ENCODE measurements at regions not wholly inside any gene's neighbourhood (a gene's known extent, or its start where the extent isn't known, plus 50 kb on each side); places are given as distances from the start of the nearest gene placed in this dataset.

- TF ChIP-seq, protein P1, sequence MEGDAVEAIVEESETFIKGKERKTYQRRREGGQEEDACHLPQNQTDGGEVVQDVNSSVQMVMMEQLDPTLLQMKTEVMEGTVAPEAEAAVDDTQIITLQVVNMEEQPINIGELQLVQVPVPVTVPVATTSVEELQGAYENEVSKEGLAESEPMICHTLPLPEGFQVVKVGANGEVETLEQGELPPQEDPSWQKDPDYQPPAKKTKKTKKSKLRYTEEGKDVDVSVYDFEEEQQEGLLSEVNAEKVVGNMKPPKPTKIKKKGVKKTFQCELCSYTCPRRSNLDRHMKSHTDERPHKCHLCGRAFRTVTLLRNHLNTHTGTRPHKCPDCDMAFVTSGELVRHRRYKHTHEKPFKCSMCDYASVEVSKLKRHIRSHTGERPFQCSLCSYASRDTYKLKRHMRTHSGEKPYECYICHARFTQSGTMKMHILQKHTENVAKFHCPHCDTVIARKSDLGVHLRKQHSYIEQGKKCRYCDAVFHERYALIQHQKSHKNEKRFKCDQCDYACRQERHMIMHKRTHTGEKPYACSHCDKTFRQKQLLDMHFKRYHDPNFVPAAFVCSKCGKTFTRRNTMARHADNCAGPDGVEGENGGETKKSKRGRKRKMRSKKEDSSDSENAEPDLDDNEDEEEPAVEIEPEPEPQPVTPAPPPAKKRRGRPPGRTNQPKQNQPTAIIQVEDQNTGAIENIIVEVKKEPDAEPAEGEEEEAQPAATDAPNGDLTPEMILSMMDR (IDR thresholded peaks at IDR 0.05), result no peak
- TF ChIP-seq, protein P2, sequence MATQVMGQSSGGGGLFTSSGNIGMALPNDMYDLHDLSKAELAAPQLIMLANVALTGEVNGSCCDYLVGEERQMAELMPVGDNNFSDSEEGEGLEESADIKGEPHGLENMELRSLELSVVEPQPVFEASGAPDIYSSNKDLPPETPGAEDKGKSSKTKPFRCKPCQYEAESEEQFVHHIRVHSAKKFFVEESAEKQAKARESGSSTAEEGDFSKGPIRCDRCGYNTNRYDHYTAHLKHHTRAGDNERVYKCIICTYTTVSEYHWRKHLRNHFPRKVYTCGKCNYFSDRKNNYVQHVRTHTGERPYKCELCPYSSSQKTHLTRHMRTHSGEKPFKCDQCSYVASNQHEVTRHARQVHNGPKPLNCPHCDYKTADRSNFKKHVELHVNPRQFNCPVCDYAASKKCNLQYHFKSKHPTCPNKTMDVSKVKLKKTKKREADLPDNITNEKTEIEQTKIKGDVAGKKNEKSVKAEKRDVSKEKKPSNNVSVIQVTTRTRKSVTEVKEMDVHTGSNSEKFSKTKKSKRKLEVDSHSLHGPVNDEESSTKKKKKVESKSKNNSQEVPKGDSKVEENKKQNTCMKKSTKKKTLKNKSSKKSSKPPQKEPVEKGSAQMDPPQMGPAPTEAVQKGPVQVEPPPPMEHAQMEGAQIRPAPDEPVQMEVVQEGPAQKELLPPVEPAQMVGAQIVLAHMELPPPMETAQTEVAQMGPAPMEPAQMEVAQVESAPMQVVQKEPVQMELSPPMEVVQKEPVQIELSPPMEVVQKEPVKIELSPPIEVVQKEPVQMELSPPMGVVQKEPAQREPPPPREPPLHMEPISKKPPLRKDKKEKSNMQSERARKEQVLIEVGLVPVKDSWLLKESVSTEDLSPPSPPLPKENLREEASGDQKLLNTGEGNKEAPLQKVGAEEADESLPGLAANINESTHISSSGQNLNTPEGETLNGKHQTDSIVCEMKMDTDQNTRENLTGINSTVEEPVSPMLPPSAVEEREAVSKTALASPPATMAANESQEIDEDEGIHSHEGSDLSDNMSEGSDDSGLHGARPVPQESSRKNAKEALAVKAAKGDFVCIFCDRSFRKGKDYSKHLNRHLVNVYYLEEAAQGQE (IDR thresholded peaks at IDR 0.05; ENCODE audit: insufficient read depth in 1 of 2, low read depth in 2 of 2, low read length in 1 of 2), result no peak
- TF ChIP-seq POLR2AphosphoS5 (IDR thresholded peaks at IDR 0.05; ENCODE audit: low read depth, low read length), result no peak
Measured at GRCh38 chr1:184878602-184879001, 95.7 kb downstream of the NIBAN1 start.

Measured in Panc1 (cell line).